LoVo (cell line): ENCODE measurements at regions not wholly inside any gene's neighbourhood (a gene's known extent, or its start where the extent isn't known, plus 50 kb on each side); places are given as distances from the start of the nearest gene placed in this dataset.
"Not testable (repeated sequence)": the region's sequence is repeated elsewhere in the genome, so short reads cannot be mapped to it uniquely, and the experiment has no call there.

Source experiments
- DNase-seq: peaks from one replicate; pipeline ENCODE4 v3.0.0-alpha.2; 2016; ENCODE audit warnings: low spot score

- no peak for DNase-seq
Measured at GRCh38 chr6:105714846-105715245, 312.0 kb upstream of the PREP start.

- DNase-seq: no peak
Measured at GRCh38 chr6:105713474-105714118, 310.7 kb upstream of the PREP start.

GRCh38 chr6:105711216-105711615 is 308.3 kb upstream of the PREP start:
- no peak for DNase-seq

- DNase-seq: no peak
Measured at GRCh38 chr6:105705608-105706007, 302.7 kb upstream of the PREP start.

- no peak for DNase-seq
Measured at GRCh38 chr6:105695461-105695860, 292.6 kb upstream of the PREP start.

- no peak for DNase-seq
Measured at GRCh38 chr6:105692613-105693215, 289.8 kb upstream of the PREP start.

- no peak for DNase-seq
Measured at GRCh38 chr6:105691971-105692370, 289.1 kb upstream of the PREP start.

GRCh38 chr6:105691081-105691480 is 288.2 kb upstream of the PREP start:
- DNase-seq: no peak

GRCh38 chr6:105688573-105688972 is 285.7 kb upstream of the PREP start:
- peak; percentile 15 for DNase-seq

- not testable (repeated sequence) for DNase-seq
Measured at GRCh38 chr6:105686793-105687192, 283.9 kb upstream of the PREP start.

GRCh38 chr6:105681061-105681460 is 278.2 kb upstream of the PREP start:
- no peak for DNase-seq

- DNase-seq: no peak
Measured at GRCh38 chr6:105680131-105680530, 277.2 kb upstream of the PREP start.

GRCh38 chr6:105678516-105678915 is 275.6 kb upstream of the PREP start:
- no peak for DNase-seq

- DNase-seq: no peak
Measured at GRCh38 chr6:105677671-105678475, 275.0 kb upstream of the PREP start.

- no peak for DNase-seq
Measured at GRCh38 chr6:105676857-105677256, 274.0 kb upstream of the PREP start.

- DNase-seq: peak; percentile 54
Measured at GRCh38 chr6:105675715-105676397, 273.0 kb upstream of the PREP start.

- not testable (repeated sequence) for DNase-seq
Measured at GRCh38 chr6:105672856-105673538, 270.1 kb upstream of the PREP start.

- peak; percentile 36 for DNase-seq
Measured at GRCh38 chr6:105669232-105669631, 266.4 kb upstream of the PREP start.

GRCh38 chr6:105667056-105667455 is 264.2 kb upstream of the PREP start:
- DNase-seq: no peak

GRCh38 chr6:105664931-105665330 is 262.0 kb upstream of the PREP start:
- DNase-seq: no peak

GRCh38 chr6:105651969-105652368 is 249.1 kb upstream of the PREP start:
- no peak for DNase-seq

- no peak for DNase-seq
Measured at GRCh38 chr6:105650347-105650746, 247.5 kb upstream of the PREP start.
